ENCODE measurements at regions not wholly inside any gene's neighbourhood (a gene's known extent, or its start where the extent isn't known, plus 50 kb on each side); places are given as distances from the start of the nearest gene placed in this dataset.

GRCh38 chr5:171612749-171613148 lies 172.9 kb upstream of the SMIM23 start:
- TF ChIP-seq CTCF (conservative IDR thresholded peaks at IDR 0.05; ENCODE audit: low read depth, low read length), result no peak
- no peak for TF ChIP-seq EZH2 (IDR thresholded peaks at IDR 0.05; ENCODE audit: borderline replicate concordance, low read depth, low read length, poor library complexity, severe bottlenecking)

Data from A673 (cell line).